EH (cell line): ENCODE measurements at regions not wholly inside any gene's neighbourhood (a gene's known extent, or its start where the extent isn't known, plus 50 kb on each side); places are given as distances from the start of the nearest gene placed in this dataset.
"Not testable (repeated sequence)": the region's sequence is repeated elsewhere in the genome, so short reads cannot be mapped to it uniquely, and the experiment has no call there.

Experiments
- DNase-seq: peaks from one replicate; pipeline ENCODE4 v3.0.0-alpha.2; 2015; ENCODE audit warnings: low read depth

GRCh38 chr12:3420693-3421092, 70.3 kb upstream of the PRMT8 start:
- DNase-seq, result no peak

- DNase-seq, result no peak
These were observed 69.6 kb upstream of the PRMT8 start for GRCh38 chr12:3421191-3421978.

- DNase-seq, result not testable (repeated sequence)
These were observed 66.2 kb upstream of the PRMT8 start for GRCh38 chr12:3424796-3425195.

- no peak for DNase-seq
These were observed 63.0 kb upstream of the PRMT8 start for GRCh38 chr12:3427956-3428355.

GRCh38 chr12:3428631-3429030, 62.4 kb upstream of the PRMT8 start:
- no peak for DNase-seq

- DNase-seq, result not testable (repeated sequence)
These were observed 61.5 kb upstream of the PRMT8 start for GRCh38 chr12:3429523-3429922.

- no peak for DNase-seq
These were observed 59.3 kb upstream of the PRMT8 start for GRCh38 chr12:3431686-3432085.

- peak; percentile 7 for DNase-seq
These were observed 58.7 kb upstream of the PRMT8 start for GRCh38 chr12:3432176-3432742.

- DNase-seq, result no peak
These were observed 58.1 kb upstream of the PRMT8 start for GRCh38 chr12:3432868-3433267.

- peak; percentile 7 for DNase-seq
These were observed 54.4 kb upstream of the PRMT8 start for GRCh38 chr12:3436461-3437065.

GRCh38 chr12:3437986-3438385, 53.0 kb upstream of the PRMT8 start:
- no peak for DNase-seq

GRCh38 chr12:3438401-3438800, 52.6 kb upstream of the PRMT8 start:
- DNase-seq, result no peak
